HL-60 (cell line): ENCODE measurements at regions not wholly inside any gene's neighbourhood (a gene's known extent, or its start where the extent isn't known, plus 50 kb on each side); places are given as distances from the start of the nearest gene placed in this dataset.

Experiments used
- DNase-seq, 2 experiments: peaks; one replicate each; pipeline ENCODE4 v3.0.0-alpha.2; 2010 to 2020; ENCODE audit warnings: low read depth in 1 of 2, low spot score in 1 of 2
- H3K27ac ChIP-seq: fragments of 250-450 bp; sonication (Bioruptor Pico); replicated peaks from 2 replicates; pipeline ENCODE4 v1.5.1; 2020; ENCODE audit warnings: mild to moderate bottlenecking, moderate library complexity
- H3K27me3 ChIP-seq: fragments of 250-450 bp; sonication (Bioruptor Pico); 2 replicates; pipeline ENCODE4 v1.5.1; 2021; ENCODE audit warnings: mild to moderate bottlenecking, moderate library complexity; ENCODE audit not compliant: insufficient read depth, poor library complexity, severe bottlenecking
- H3K4me3 ChIP-seq: replicated peaks from 2 replicates; pipeline ENCODE4 v1.5.1; 2011; ENCODE audit warnings: mild to moderate bottlenecking, control low read depth, low read length; ENCODE audit not compliant: insufficient read depth
- GABPA ChIP-seq: IDR thresholded peaks from 2 replicates; pipeline ENCODE4 v1.6.1; 2012; ENCODE audit warnings: low read depth
- POLR2AphosphoS5 ChIP-seq: IDR thresholded peaks from 2 replicates; pipeline ENCODE4 v1.6.1; 2012; ENCODE audit warnings: low read depth
- SPI1 ChIP-seq: IDR thresholded peaks from 2 replicates; pipeline ENCODE4 v1.6.1; 2012; ENCODE audit warnings: low read depth, mild to moderate bottlenecking, borderline replicate concordance
- TF ChIP-seq, protein P1 (sequence below): IDR thresholded peaks from 2 replicates; pipeline ENCODE4 v1.6.1; 2012; ENCODE audit warnings: low read depth; ENCODE audit not compliant: insufficient replicate concordance
- TF ChIP-seq, protein P2 (sequence below): IDR thresholded peaks from one replicate; pipeline ENCODE4 v1.5.1; 2011; ENCODE audit warnings: low read length, control low read depth, inconsistent platforms; ENCODE audit not compliant: insufficient read depth

- no peak for DNase-seq
- Histone ChIP-seq H3K4me3 (no peak overlapping the region), H3K27me3 (no peaks in the 10 kb centered on the region), H3K27ac (no peak overlapping the region)
- TF ChIP-seq, protein P1, sequence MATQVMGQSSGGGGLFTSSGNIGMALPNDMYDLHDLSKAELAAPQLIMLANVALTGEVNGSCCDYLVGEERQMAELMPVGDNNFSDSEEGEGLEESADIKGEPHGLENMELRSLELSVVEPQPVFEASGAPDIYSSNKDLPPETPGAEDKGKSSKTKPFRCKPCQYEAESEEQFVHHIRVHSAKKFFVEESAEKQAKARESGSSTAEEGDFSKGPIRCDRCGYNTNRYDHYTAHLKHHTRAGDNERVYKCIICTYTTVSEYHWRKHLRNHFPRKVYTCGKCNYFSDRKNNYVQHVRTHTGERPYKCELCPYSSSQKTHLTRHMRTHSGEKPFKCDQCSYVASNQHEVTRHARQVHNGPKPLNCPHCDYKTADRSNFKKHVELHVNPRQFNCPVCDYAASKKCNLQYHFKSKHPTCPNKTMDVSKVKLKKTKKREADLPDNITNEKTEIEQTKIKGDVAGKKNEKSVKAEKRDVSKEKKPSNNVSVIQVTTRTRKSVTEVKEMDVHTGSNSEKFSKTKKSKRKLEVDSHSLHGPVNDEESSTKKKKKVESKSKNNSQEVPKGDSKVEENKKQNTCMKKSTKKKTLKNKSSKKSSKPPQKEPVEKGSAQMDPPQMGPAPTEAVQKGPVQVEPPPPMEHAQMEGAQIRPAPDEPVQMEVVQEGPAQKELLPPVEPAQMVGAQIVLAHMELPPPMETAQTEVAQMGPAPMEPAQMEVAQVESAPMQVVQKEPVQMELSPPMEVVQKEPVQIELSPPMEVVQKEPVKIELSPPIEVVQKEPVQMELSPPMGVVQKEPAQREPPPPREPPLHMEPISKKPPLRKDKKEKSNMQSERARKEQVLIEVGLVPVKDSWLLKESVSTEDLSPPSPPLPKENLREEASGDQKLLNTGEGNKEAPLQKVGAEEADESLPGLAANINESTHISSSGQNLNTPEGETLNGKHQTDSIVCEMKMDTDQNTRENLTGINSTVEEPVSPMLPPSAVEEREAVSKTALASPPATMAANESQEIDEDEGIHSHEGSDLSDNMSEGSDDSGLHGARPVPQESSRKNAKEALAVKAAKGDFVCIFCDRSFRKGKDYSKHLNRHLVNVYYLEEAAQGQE, result no peak
- TF ChIP-seq SPI1 (no peak), POLR2AphosphoS5 (no peak), GABPA (no peak)
- TF ChIP-seq, protein P2, sequence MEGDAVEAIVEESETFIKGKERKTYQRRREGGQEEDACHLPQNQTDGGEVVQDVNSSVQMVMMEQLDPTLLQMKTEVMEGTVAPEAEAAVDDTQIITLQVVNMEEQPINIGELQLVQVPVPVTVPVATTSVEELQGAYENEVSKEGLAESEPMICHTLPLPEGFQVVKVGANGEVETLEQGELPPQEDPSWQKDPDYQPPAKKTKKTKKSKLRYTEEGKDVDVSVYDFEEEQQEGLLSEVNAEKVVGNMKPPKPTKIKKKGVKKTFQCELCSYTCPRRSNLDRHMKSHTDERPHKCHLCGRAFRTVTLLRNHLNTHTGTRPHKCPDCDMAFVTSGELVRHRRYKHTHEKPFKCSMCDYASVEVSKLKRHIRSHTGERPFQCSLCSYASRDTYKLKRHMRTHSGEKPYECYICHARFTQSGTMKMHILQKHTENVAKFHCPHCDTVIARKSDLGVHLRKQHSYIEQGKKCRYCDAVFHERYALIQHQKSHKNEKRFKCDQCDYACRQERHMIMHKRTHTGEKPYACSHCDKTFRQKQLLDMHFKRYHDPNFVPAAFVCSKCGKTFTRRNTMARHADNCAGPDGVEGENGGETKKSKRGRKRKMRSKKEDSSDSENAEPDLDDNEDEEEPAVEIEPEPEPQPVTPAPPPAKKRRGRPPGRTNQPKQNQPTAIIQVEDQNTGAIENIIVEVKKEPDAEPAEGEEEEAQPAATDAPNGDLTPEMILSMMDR, result no peak
These were observed 265.5 kb upstream of the FERD3L start for GRCh38 chr7:19410691-19411090.

GRCh38 chr7:19410106-19410505 is 264.9 kb upstream of the FERD3L start:
- no peak for DNase-seq
- TF ChIP-seq, protein P2, result no peak
- Histone ChIP-seq H3K4me3 (no peak overlapping the region), H3K27me3 (no peaks in the 10 kb centered on the region), H3K27ac (no peak overlapping the region)

- DNase-seq, result no peak
- no peak overlapping the region for H3K27ac ChIP-seq
- TF ChIP-seq POLR2AphosphoS5, result no peak
- TF ChIP-seq SPI1, result no peak
- TF ChIP-seq, protein P1, result no peak
- TF ChIP-seq GABPA, result no peak
- TF ChIP-seq, protein P2, result no peak
- no peak overlapping the region for H3K4me3 ChIP-seq
- no peaks in the 10 kb centered on the region for H3K27me3 ChIP-seq
These were observed 263.5 kb upstream of the FERD3L start for GRCh38 chr7:19408706-19409220.

GRCh38 chr7:19407270-19407669 is 262.0 kb upstream of the FERD3L start:
- Histone ChIP-seq H3K27ac (no peak overlapping the region), H3K27me3 (no peaks in the 10 kb centered on the region), H3K4me3 (no peak overlapping the region)
- DNase-seq, result no peak
- no peak for TF ChIP-seq POLR2AphosphoS5
- TF ChIP-seq, protein P1, result no peak
- TF ChIP-seq, protein P2, result no peak
- TF ChIP-seq GABPA, result no peak
- TF ChIP-seq SPI1, result no peak
